Kidney (tissue), 13 donors: ENCODE measurements at regions not wholly inside any gene's neighbourhood (a gene's known extent, or its start where the extent isn't known, plus 50 kb on each side); places are given as distances from the start of the nearest gene placed in this dataset.
A peak's percentile ranks its signal among the peaks of the same experiment; 100 is the strongest.

Source experiments
- DNase-seq, 5 donors: peaks; one replicate each; pipeline ENCODE4 v3.0.0-alpha.2; 2013 to 2020
- FAIRE-seq: peaks from 2 replicates; lab custom pipeline; 2012; peaks lifted over from hg19 to GRCh38; lab: Jason Lieb, UNC
- H3K27ac ChIP-seq, 2 donors: one replicate each; pipeline ENCODE4 v1.7.0; 2013; ENCODE audit warnings: low read depth in 2 of 2, low read length in 2 of 2, inconsistent platforms in 1 of 2
- H3K27me3 ChIP-seq: one replicate; pipeline ENCODE4 v1.7.1; 2013; ENCODE audit warnings: low read length, inconsistent platforms; ENCODE audit not compliant: control insufficient read depth, insufficient read depth
- H3K36me3 ChIP-seq, 3 donors: one replicate each; pipeline versions ENCODE4 v1.7.0 to v1.7.1; 2013; ENCODE audit warnings: low read length in 3 of 3, control low read depth in 1 of 3, inconsistent platforms in 1 of 3; ENCODE audit not compliant: insufficient read depth in 3 of 3, control insufficient read depth in 2 of 3
- H3K4me1 ChIP-seq, 3 donors: one replicate each; pipeline versions ENCODE4 v1.7.0 to v1.7.1; 2013; ENCODE audit warnings: low read length in 3 of 3, inconsistent platforms in 1 of 3, low read depth in 1 of 3; ENCODE audit not compliant: control insufficient read depth in 2 of 3, insufficient read depth in 2 of 3
- H3K4me3 ChIP-seq, 3 donors: one replicate each; pipeline versions ENCODE4 v1.7.0 to v1.8.1; 2013; ENCODE audit warnings: low read length in 3 of 3, control low read depth in 1 of 3, inconsistent platforms in 1 of 3
- H3K9ac ChIP-seq, 3 donors: one replicate each; pipeline versions ENCODE4 v1.7.0 to v1.7.1; 2013; ENCODE audit warnings: low read length in 3 of 3, control low read depth in 1 of 3, inconsistent platforms in 1 of 3
- H3K9me3 ChIP-seq, 3 donors: one replicate each; pipeline versions ENCODE4 v1.7.0 to v1.7.1; 2013; ENCODE audit warnings: low read length in 3 of 3, control low read depth in 1 of 3, inconsistent platforms in 1 of 3; ENCODE audit not compliant: control insufficient read depth in 2 of 3, insufficient read depth in 1 of 3
- intact Hi-C: fragments of 100-400 bp; cut with DNase I; formaldehyde crosslinking; loops from one replicate; pipeline ENCODE4 v1.11.1; 2022
- TF ChIP-seq, protein P1 (sequence below): IDR thresholded peaks from 3 replicates; pipeline ENCODE4 v1.5.1; 2012; ENCODE audit warnings: mild to moderate bottlenecking, moderate library complexity, borderline replicate concordance; ENCODE audit not compliant: insufficient read depth; ENCODE audit errors: extremely low read depth
- donor health status: control.
- donor health status: control.
- donor health status: control.
- donor health status: control.
- donor health status: control.
- donor health status: DM: yes; HTN: yes; CAD: no.
- donor health status: Normal renal cell carcinoma (clear cell type).

GRCh38 chr14:26023967-26024366 lies 573.9 kb downstream of the NOVA1 start:
- no peak for DNase-seq
- FAIRE-seq = no peak
- Histone ChIP-seq H3K36me3 (no peaks in the 10 kb centered on the region), H3K27ac (no peak overlapping the region), H3K4me3 (no peak overlapping the region), H3K9me3 (no peaks in the 10 kb centered on the region), H3K27me3 (no peaks in the 10 kb centered on the region), H3K4me1 (no peaks in the 10 kb centered on the region), H3K9ac (no peak overlapping the region)
- intact Hi-C loops = no loop called here
- TF ChIP-seq, protein P1, sequence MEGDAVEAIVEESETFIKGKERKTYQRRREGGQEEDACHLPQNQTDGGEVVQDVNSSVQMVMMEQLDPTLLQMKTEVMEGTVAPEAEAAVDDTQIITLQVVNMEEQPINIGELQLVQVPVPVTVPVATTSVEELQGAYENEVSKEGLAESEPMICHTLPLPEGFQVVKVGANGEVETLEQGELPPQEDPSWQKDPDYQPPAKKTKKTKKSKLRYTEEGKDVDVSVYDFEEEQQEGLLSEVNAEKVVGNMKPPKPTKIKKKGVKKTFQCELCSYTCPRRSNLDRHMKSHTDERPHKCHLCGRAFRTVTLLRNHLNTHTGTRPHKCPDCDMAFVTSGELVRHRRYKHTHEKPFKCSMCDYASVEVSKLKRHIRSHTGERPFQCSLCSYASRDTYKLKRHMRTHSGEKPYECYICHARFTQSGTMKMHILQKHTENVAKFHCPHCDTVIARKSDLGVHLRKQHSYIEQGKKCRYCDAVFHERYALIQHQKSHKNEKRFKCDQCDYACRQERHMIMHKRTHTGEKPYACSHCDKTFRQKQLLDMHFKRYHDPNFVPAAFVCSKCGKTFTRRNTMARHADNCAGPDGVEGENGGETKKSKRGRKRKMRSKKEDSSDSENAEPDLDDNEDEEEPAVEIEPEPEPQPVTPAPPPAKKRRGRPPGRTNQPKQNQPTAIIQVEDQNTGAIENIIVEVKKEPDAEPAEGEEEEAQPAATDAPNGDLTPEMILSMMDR = no peak

GRCh38 chr14:26021759-26022158 lies 576.1 kb downstream of the NOVA1 start:
- Histone ChIP-seq H3K27me3 (no peaks in the 10 kb centered on the region), H3K4me1 (no peaks in the 10 kb centered on the region), H3K9ac (no peak overlapping the region), H3K27ac (no peak overlapping the region), H3K4me3 (no peak overlapping the region), H3K9me3 (no peaks in the 10 kb centered on the region), H3K36me3 (no peaks in the 10 kb centered on the region)
- intact Hi-C loops = no loop called here
- DNase-seq (no peak), FAIRE-seq (no peak)
- TF ChIP-seq, protein P1 = no peak

DNA sequence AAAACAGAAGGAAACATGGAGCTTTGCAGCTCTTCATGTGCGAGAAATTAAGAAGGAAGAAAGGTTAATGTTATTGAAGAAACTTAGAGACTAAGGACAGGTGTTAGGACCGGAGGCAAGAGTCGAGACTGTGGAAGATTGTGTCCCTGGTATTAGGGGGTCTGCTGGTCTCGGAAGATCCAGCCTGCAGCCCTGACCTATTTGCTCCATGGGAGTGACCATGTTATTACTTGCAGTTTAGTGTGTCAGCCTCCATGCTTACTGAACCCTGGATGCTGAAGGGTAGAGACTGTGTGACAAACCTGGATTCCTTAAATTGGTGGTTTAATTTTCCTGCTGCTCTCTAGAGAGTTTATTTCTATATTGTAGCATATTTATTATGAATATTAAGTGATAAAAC lies 580.6 kb downstream of the NOVA1 start:
- peak in 2 of 5 donors; percentile 7 to 15 for DNase-seq
- no peaks in the 10 kb centered on the region for H3K4me1 ChIP-seq
- TF ChIP-seq, protein P1 = no peak
- no peaks in the 10 kb centered on the region for H3K9me3 ChIP-seq
- intact Hi-C loops = no loop called here
- no peaks in the 10 kb centered on the region for H3K36me3 ChIP-seq
- H3K27ac ChIP-seq = no peak overlapping the region
- H3K4me3 ChIP-seq = no peak overlapping the region
- no peak for FAIRE-seq
- no peak overlapping the region for H3K9ac ChIP-seq
- H3K27me3 ChIP-seq = no peaks in the 10 kb centered on the region

DNA sequence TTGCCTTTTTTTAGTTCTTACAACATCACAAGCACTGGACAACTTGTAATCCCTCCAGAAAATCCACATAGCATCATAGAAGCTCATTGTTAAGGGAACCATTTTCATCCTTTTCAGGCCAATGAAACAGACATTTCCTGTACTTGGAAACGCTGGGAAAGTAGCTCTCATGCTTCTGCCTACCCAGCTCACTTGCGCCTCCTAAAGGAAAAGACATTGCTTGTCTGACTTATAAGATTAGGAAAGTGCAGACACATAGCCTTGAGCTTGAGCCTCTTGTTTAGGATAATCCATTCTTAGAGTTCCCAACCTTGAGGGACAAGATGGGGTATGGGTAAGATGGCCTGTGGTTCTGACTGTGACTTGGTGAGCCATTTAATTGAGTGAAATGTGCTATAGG lies 589.5 kb downstream of the NOVA1 start:
- no peaks in the 10 kb centered on the region for H3K27me3 ChIP-seq
- H3K4me1 ChIP-seq = no peaks in the 10 kb centered on the region
- no peak overlapping the region for H3K27ac ChIP-seq
- no peak for FAIRE-seq
- intact Hi-C loops = no loop called here
- TF ChIP-seq, protein P1 = no peak
- H3K9me3 ChIP-seq = no peaks in the 10 kb centered on the region
- no peak overlapping the region for H3K4me3 ChIP-seq
- no peak for DNase-seq
- no peak overlapping the region for H3K9ac ChIP-seq
- H3K36me3 ChIP-seq = no peaks in the 10 kb centered on the region
